ENCODE measurements at regions not wholly inside any gene's neighbourhood (a gene's known extent, or its start where the extent isn't known, plus 50 kb on each side); places are given as distances from the start of the nearest gene placed in this dataset.

GRCh38 chr10:37713642-37714041 is 143.8 kb downstream of the ZNF248 start:
- H3K27me3 ChIP-seq, result no peaks in the 10 kb centered on the region
- TF ChIP-seq POLR2AphosphoS5 (IDR thresholded peaks at IDR 0.05), result no peak
- no peak for TF ChIP-seq CTCF (IDR thresholded peaks at IDR 0.05)
- TF ChIP-seq POLR2A (IDR thresholded peaks at IDR 0.05), result no peak
- no peaks in the 10 kb centered on the region for H3K4me1 ChIP-seq
- intact Hi-C loops (cut with DNase I; ENCODE audit: low total_unique reads), result no loop called here
- H3K27ac ChIP-seq, result no peak overlapping the region
- H3K4me3 ChIP-seq, result no peak overlapping the region
- H3K36me3 ChIP-seq, result no peaks in the 10 kb centered on the region
- no peak for DNase-seq (ENCODE audit: low spot score in 2 of 2)
- H3K9me3 ChIP-seq, result peaks cover 8 to 12% of the 10 kb centered on the region in 2 donors

GRCh38 chr10:37713132-37713501 is 144.3 kb downstream of the ZNF248 start:
- DNase-seq (ENCODE audit: low spot score in 2 of 2), result no peak
- H3K9me3 ChIP-seq, result peaks cover 5 to 7% of the 10 kb centered on the region in 2 donors
- H3K4me3 ChIP-seq, result no peak overlapping the region
- H3K4me1 ChIP-seq, result no peaks in the 10 kb centered on the region
- intact Hi-C loops (cut with DNase I; ENCODE audit: low total_unique reads), result no loop called here
- H3K36me3 ChIP-seq, result no peaks in the 10 kb centered on the region
- no peak overlapping the region for H3K27ac ChIP-seq
- TF ChIP-seq POLR2AphosphoS5 (IDR thresholded peaks at IDR 0.05), result no peak
- no peak for TF ChIP-seq POLR2A (IDR thresholded peaks at IDR 0.05)
- no peak for TF ChIP-seq CTCF (IDR thresholded peaks at IDR 0.05)
- no peaks in the 10 kb centered on the region for H3K27me3 ChIP-seq

GRCh38 chr10:37712489-37713131 is 144.8 kb downstream of the ZNF248 start:
- intact Hi-C loops (cut with DNase I; ENCODE audit: low total_unique reads), result no loop called here
- H3K27ac ChIP-seq, result no peak overlapping the region
- DNase-seq (ENCODE audit: low spot score in 2 of 2), result no peak
- TF ChIP-seq CTCF (IDR thresholded peaks at IDR 0.05) (no peak), POLR2AphosphoS5 (IDR thresholded peaks at IDR 0.05) (no peak), POLR2A (IDR thresholded peaks at IDR 0.05) (no peak)
- H3K36me3 ChIP-seq, result no peaks in the 10 kb centered on the region
- H3K27me3 ChIP-seq, result no peaks in the 10 kb centered on the region
- H3K9me3 ChIP-seq, result peaks cover 0 to 2% of the 10 kb centered on the region in 2 donors
- H3K4me1 ChIP-seq, result no peaks in the 10 kb centered on the region
- H3K4me3 ChIP-seq, result no peak overlapping the region

- no peak for DNase-seq (ENCODE audit: low spot score in 2 of 2)
- intact Hi-C loops (cut with DNase I; ENCODE audit: low total_unique reads), result no loop called here
Measured at GRCh38 chr10:37711617-37712488, 145.6 kb downstream of the ZNF248 start.

More at GRCh38 chr10:37711617-37712488, 145.6 kb downstream of the ZNF248 start:
- Histone ChIP-seq H3K27me3 (no peaks in the 10 kb centered on the region), H3K27ac (no peak overlapping the region), H3K4me3 (no peak overlapping the region), H3K36me3 (no peaks in the 10 kb centered on the region), H3K4me1 (no peaks in the 10 kb centered on the region), H3K9me3 (no peaks in the 10 kb centered on the region)
- no peak for TF ChIP-seq POLR2AphosphoS5 (IDR thresholded peaks at IDR 0.05)
- TF ChIP-seq CTCF (IDR thresholded peaks at IDR 0.05), result no peak
- TF ChIP-seq POLR2A (IDR thresholded peaks at IDR 0.05), result no peak
